HEK293T (cell line): ENCODE measurements at regions not wholly inside any gene's neighbourhood (a gene's known extent, or its start where the extent isn't known, plus 50 kb on each side); places are given as distances from the start of the nearest gene placed in this dataset.

ENCODE experiments used
- CTBP1 ChIP-seq: fragments of 450-650 bp; IDR thresholded peaks from 2 replicates; pipeline ENCODE4 v1.6.1; 2016; ENCODE audit warnings: borderline replicate concordance
- FOXM1 ChIP-seq: fragments of 450-650 bp; IDR thresholded peaks from 2 replicates; pipeline ENCODE4 v1.6.1; 2017; ENCODE audit warnings: mild to moderate bottlenecking, borderline replicate concordance
- NFRKB ChIP-seq: fragments of 450-650 bp; IDR thresholded peaks from 2 replicates; pipeline ENCODE4 v1.6.1; 2016; ENCODE audit warnings: mild to moderate bottlenecking, moderate library complexity
- SP1 ChIP-seq: fragments of 450-650 bp; IDR thresholded peaks from 2 replicates; pipeline ENCODE4 v1.6.1; 2017

DNA sequence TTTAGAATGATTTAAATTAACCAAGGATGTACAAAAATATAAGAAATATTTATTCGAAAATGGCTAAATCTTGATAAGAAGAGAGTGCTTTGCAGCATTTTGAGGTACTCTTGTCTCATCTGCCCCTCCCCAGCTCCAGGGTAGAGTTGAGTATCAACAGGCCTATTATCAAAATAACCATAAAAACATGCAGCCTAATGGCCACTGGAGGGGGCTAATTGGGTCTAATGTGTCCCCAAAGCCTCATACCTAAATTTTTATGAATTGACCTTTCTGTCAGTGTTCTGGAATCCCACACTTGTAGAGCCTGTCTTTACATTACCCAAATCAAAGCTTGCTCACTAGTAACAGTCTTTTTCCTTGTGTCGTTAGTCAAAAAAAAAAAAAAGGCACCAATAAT is 544.9 kb upstream of the CPXCR1 start:
- TF ChIP-seq CTBP1: no peak
- no peak for TF ChIP-seq SP1
- no peak for TF ChIP-seq FOXM1
- TF ChIP-seq NFRKB: no peak
